HEK293 (cell line): ENCODE measurements at regions not wholly inside any gene's neighbourhood (a gene's known extent, or its start where the extent isn't known, plus 50 kb on each side); places are given as distances from the start of the nearest gene placed in this dataset.

Experiments
- CTCF ChIA-PET: fragments of 350-600 bp; formaldehyde crosslinking; extraction: SDS; loops from one replicate; lab custom pipeline; 2021; ENCODE audit warnings: antibody characterized with exemption; lab: Yijun Ruan, JAX
- POLR2A ChIA-PET: fragments of 300-600 bp; formaldehyde crosslinking; extraction: SDS; loops from one replicate; lab custom pipeline; 2020; ENCODE audit warnings: antibody characterized with exemption, inconsistent platforms; lab: Yijun Ruan, JAX
- H3K27ac ChIP-seq: fragments of 200-500 bp; sonication (Bioruptor generic); 2 replicates; pipeline ENCODE4 v1.5.1; 2014; ENCODE audit warnings: low read depth, low read length, control low read depth, inconsistent platforms; ENCODE audit errors: extremely low read depth
- H3K36me3 ChIP-seq, 2 experiments: fragments of 200-500 bp in 1 of 2; sonication (Bioruptor generic) in 1 of 2; 1 replicate in 1 of 2; 2 replicates in 1 of 2; pipeline ENCODE4 v1.5.1; 2014 to 2017; ENCODE audit warnings: inconsistent platforms in 2 of 2, low read length in 2 of 2; ENCODE audit not compliant: control insufficient read depth in 2 of 2, insufficient read depth in 1 of 2
- H3K4me1 ChIP-seq: fragments of 200-500 bp; sonication (Bioruptor generic); 2 replicates; pipeline ENCODE4 v1.5.1; 2014; ENCODE audit warnings: mild to moderate bottlenecking, low read length, inconsistent platforms; ENCODE audit not compliant: control insufficient read depth, insufficient read depth
- H3K4me3 ChIP-seq: 2 replicates; pipeline ENCODE4 v1.5.1; 2011; ENCODE audit warnings: low read depth, mild to moderate bottlenecking, control low read depth, low read length, moderate library complexity
- H3K9me3 ChIP-seq: fragments of 200-500 bp; sonication (Bioruptor generic); 2 replicates; pipeline ENCODE4 v1.5.1; 2014; ENCODE audit warnings: low read depth, low read length, inconsistent platforms; ENCODE audit not compliant: control insufficient read depth, insufficient read depth
- IKZF3 ChIP-seq: fragments of 450-650 bp; IDR thresholded peaks from 2 replicates; pipeline ENCODE4 v1.5.0; 2018; ENCODE audit warnings: missing biosample characterization, mild to moderate bottlenecking, missing genetic modification characterization, moderate library complexity
- KLF10 ChIP-seq: fragments of 450-650 bp; IDR thresholded peaks from 2 replicates; pipeline ENCODE4 v1.5.1; 2018; ENCODE audit warnings: missing biosample characterization, mild to moderate bottlenecking, missing genetic modification characterization
- YY1 ChIP-seq: fragments of 450-650 bp; formaldehyde crosslinking; IDR thresholded peaks from 2 replicates; pipeline ENCODE4 v1.5.1; 2018; ENCODE audit warnings: missing biosample characterization, missing genetic modification characterization
- YY2 ChIP-seq: fragments of 450-650 bp; formaldehyde crosslinking; IDR thresholded peaks from 2 replicates; pipeline ENCODE4 v1.5.1; 2016; ENCODE audit warnings: missing biosample characterization, missing genetic modification characterization
- ZBTB8A ChIP-seq: fragments of 450-650 bp; formaldehyde crosslinking; IDR thresholded peaks from 2 replicates; pipeline ENCODE4 v1.5.1; 2016; ENCODE audit warnings: missing biosample characterization, missing genetic modification characterization
- ZNF112 ChIP-seq: fragments of 450-650 bp; formaldehyde crosslinking; IDR thresholded peaks from 2 replicates; pipeline ENCODE4 v1.5.0; 2017; ENCODE audit warnings: missing biosample characterization, missing genetic modification characterization
- ZNF140 ChIP-seq: fragments of 450-650 bp; formaldehyde crosslinking; IDR thresholded peaks from 2 replicates; pipeline ENCODE4 v1.5.1; 2016; ENCODE audit warnings: missing biosample characterization, missing genetic modification characterization
- ZNF211 ChIP-seq: fragments of 450-650 bp; formaldehyde crosslinking; IDR thresholded peaks from 2 replicates; pipeline ENCODE4 v1.5.1; 2016; ENCODE audit warnings: low read depth, missing biosample characterization, missing genetic modification characterization
- ZNF221 ChIP-seq: fragments of 450-650 bp; formaldehyde crosslinking; IDR thresholded peaks from 2 replicates; pipeline ENCODE4 v1.5.1; 2017; ENCODE audit warnings: missing biosample characterization, missing genetic modification characterization, borderline replicate concordance
- ZNF394 ChIP-seq: fragments of 450-650 bp; formaldehyde crosslinking; IDR thresholded peaks from 2 replicates; pipeline ENCODE4 v1.5.1; 2016; ENCODE audit warnings: missing biosample characterization, missing genetic modification characterization, mild to moderate bottlenecking, moderate library complexity, borderline replicate concordance
- ZNF426 ChIP-seq: fragments of 450-650 bp; formaldehyde crosslinking; IDR thresholded peaks from 2 replicates; pipeline ENCODE4 v1.5.1; 2017; ENCODE audit warnings: missing biosample characterization, missing genetic modification characterization, mild to moderate bottlenecking, inconsistent platforms, moderate library complexity
- ZNF433 ChIP-seq: fragments of 450-650 bp; formaldehyde crosslinking; IDR thresholded peaks from 2 replicates; pipeline ENCODE4 v1.5.1; 2016; ENCODE audit warnings: missing biosample characterization, missing genetic modification characterization, low read depth
- ZNF510 ChIP-seq: fragments of 450-650 bp; formaldehyde crosslinking; IDR thresholded peaks from 2 replicates; pipeline ENCODE4 v1.5.1; 2018; ENCODE audit warnings: mild to moderate bottlenecking, missing genetic modification characterization, missing biosample characterization; ENCODE audit not compliant: insufficient replicate concordance
- ZNF529 ChIP-seq: fragments of 450-650 bp; formaldehyde crosslinking; IDR thresholded peaks from 2 replicates; pipeline ENCODE4 v1.5.1; 2017; ENCODE audit warnings: missing genetic modification characterization, missing biosample characterization; ENCODE audit not compliant: insufficient replicate concordance
- ZNF555 ChIP-seq: fragments of 450-650 bp; formaldehyde crosslinking; conservative IDR thresholded peaks from 2 replicates; pipeline ENCODE4 v1.5.1; 2017; ENCODE audit warnings: missing biosample characterization, mild to moderate bottlenecking, missing genetic modification characterization, inconsistent platforms
- ZNF623 ChIP-seq: fragments of 450-650 bp; formaldehyde crosslinking; IDR thresholded peaks from 2 replicates; pipeline ENCODE4 v1.5.1; 2016; ENCODE audit warnings: missing biosample characterization, missing genetic modification characterization
- ZNF664 ChIP-seq: fragments of 450-650 bp; formaldehyde crosslinking; IDR thresholded peaks from 2 replicates; pipeline ENCODE4 v1.5.1; 2016; ENCODE audit warnings: missing biosample characterization, missing genetic modification characterization
- ZNF670 ChIP-seq: fragments of 450-650 bp; formaldehyde crosslinking; IDR thresholded peaks from 2 replicates; pipeline ENCODE4 v1.5.1; 2016; ENCODE audit warnings: missing biosample characterization, missing genetic modification characterization, low read depth
- ZNF76 ChIP-seq: fragments of 450-650 bp; formaldehyde crosslinking; IDR thresholded peaks from 2 replicates; pipeline ENCODE4; 2016; ENCODE audit warnings: low read depth, missing biosample characterization, missing genetic modification characterization, borderline replicate concordance
- ZNF792 ChIP-seq: fragments of 450-650 bp; formaldehyde crosslinking; IDR thresholded peaks from 2 replicates; pipeline ENCODE4 v1.5.1; 2016; ENCODE audit warnings: missing biosample characterization, missing genetic modification characterization
- ZNF830 ChIP-seq: fragments of 450-650 bp; IDR thresholded peaks from 2 replicates; pipeline ENCODE4 v1.5.0; 2018; ENCODE audit warnings: missing biosample characterization, missing genetic modification characterization, low read depth, mild to moderate bottlenecking, moderate library complexity
- TF ChIP-seq, protein P1 (sequence below): fragments of 450-650 bp; formaldehyde crosslinking; IDR thresholded peaks from 2 replicates; pipeline ENCODE4 v1.5.1; 2016; ENCODE audit warnings: missing biosample characterization, missing genetic modification characterization, borderline replicate concordance
- TF ChIP-seq, protein P2 (sequence below): IDR thresholded peaks from 2 replicates; pipeline ENCODE4 v1.6.1; 2011; ENCODE audit warnings: mild to moderate bottlenecking, low read depth, low read length, borderline replicate concordance
- TF ChIP-seq, protein P3 (sequence below): fragments of 450-650 bp; formaldehyde crosslinking; conservative IDR thresholded peaks from 2 replicates; pipeline ENCODE4 v1.5.1; 2016; ENCODE audit warnings: low read depth, missing biosample characterization, missing genetic modification characterization
- TF ChIP-seq, protein P4 (sequence below): fragments of 450-650 bp; formaldehyde crosslinking; IDR thresholded peaks from 2 replicates; pipeline ENCODE4 v1.5.1; 2016; ENCODE audit warnings: missing biosample characterization, missing genetic modification characterization
- TF ChIP-seq, protein P5 (sequence below): fragments of 450-650 bp; formaldehyde crosslinking; IDR thresholded peaks from 2 replicates; pipeline ENCODE4 v1.5.1; 2016; ENCODE audit warnings: missing biosample characterization, missing genetic modification characterization, borderline replicate concordance

DNA sequence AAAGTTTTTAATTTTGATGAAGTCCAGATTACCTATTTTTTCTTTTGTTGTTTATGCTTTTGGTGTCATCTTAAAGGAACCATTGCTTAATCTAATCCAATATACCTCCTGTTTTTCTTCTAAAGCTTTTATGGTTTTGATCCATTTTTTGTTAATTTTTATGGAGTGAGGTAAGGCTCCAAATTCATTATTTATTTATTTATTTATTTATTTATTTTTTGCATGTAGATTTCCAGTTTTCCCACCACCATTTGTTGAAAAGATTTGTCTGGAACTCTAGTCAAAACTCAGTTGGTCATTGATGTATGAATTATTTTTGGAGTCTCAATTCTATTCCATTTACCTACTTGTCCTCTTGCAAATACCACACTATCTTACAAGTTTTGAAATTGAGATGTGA, 99.4 kb upstream of the RBMS1 start (continued):
- 0 out of 2 replicates have a peak, but pooled peaks have one; percentile 31 for TF ChIP-seq ZNF433 (tag by site-specific recombination)
- TF ChIP-seq ZNF529: no peak
- TF ChIP-seq ZNF112 (tag by site-specific recombination): no peak
- TF ChIP-seq, protein P1, sequence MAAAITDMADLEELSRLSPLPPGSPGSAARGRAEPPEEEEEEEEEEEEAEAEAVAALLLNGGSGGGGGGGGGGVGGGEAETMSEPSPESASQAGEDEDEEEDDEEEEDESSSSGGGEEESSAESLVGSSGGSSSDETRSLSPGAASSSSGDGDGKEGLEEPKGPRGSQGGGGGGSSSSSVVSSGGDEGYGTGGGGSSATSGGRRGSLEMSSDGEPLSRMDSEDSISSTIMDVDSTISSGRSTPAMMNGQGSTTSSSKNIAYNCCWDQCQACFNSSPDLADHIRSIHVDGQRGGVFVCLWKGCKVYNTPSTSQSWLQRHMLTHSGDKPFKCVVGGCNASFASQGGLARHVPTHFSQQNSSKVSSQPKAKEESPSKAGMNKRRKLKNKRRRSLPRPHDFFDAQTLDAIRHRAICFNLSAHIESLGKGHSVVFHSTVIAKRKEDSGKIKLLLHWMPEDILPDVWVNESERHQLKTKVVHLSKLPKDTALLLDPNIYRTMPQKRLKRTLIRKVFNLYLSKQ (tag by site-specific recombination): 0 out of 2 replicates have a peak, but pooled peaks have one; percentile 43
- no peak for TF ChIP-seq ZNF76
- TF ChIP-seq, protein P2, sequence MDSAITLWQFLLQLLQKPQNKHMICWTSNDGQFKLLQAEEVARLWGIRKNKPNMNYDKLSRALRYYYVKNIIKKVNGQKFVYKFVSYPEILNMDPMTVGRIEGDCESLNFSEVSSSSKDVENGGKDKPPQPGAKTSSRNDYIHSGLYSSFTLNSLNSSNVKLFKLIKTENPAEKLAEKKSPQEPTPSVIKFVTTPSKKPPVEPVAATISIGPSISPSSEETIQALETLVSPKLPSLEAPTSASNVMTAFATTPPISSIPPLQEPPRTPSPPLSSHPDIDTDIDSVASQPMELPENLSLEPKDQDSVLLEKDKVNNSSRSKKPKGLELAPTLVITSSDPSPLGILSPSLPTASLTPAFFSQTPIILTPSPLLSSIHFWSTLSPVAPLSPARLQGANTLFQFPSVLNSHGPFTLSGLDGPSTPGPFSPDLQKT: no peak
- TF ChIP-seq ZNF623 (tag by site-specific recombination): peak; percentile 46; the same call in 1 of the 2 replicates
- peak; percentile 54; the same call in 1 of the 2 replicates for TF ChIP-seq ZNF140 (tag by site-specific recombination)
- TF ChIP-seq KLF10: no peak
- TF ChIP-seq YY2 (tag by site-specific recombination): no peak
- peak; percentile 71; the same call in 1 of the 2 replicates for TF ChIP-seq ZNF394 (tag by site-specific recombination)
- peak; percentile 62 for TF ChIP-seq ZNF426 (tag by site-specific recombination)
- TF ChIP-seq ZBTB8A (tag by site-specific recombination): peak; percentile 33; the same call in 1 of the 2 replicates
- TF ChIP-seq ZNF211 (tag by site-specific recombination): no peak
- 0 out of 2 replicates have a peak, but pooled peaks have one; percentile 10 for TF ChIP-seq ZNF664
- peak; percentile 64 for TF ChIP-seq ZNF555 (tag by site-specific recombination)
- TF ChIP-seq, protein P3, sequence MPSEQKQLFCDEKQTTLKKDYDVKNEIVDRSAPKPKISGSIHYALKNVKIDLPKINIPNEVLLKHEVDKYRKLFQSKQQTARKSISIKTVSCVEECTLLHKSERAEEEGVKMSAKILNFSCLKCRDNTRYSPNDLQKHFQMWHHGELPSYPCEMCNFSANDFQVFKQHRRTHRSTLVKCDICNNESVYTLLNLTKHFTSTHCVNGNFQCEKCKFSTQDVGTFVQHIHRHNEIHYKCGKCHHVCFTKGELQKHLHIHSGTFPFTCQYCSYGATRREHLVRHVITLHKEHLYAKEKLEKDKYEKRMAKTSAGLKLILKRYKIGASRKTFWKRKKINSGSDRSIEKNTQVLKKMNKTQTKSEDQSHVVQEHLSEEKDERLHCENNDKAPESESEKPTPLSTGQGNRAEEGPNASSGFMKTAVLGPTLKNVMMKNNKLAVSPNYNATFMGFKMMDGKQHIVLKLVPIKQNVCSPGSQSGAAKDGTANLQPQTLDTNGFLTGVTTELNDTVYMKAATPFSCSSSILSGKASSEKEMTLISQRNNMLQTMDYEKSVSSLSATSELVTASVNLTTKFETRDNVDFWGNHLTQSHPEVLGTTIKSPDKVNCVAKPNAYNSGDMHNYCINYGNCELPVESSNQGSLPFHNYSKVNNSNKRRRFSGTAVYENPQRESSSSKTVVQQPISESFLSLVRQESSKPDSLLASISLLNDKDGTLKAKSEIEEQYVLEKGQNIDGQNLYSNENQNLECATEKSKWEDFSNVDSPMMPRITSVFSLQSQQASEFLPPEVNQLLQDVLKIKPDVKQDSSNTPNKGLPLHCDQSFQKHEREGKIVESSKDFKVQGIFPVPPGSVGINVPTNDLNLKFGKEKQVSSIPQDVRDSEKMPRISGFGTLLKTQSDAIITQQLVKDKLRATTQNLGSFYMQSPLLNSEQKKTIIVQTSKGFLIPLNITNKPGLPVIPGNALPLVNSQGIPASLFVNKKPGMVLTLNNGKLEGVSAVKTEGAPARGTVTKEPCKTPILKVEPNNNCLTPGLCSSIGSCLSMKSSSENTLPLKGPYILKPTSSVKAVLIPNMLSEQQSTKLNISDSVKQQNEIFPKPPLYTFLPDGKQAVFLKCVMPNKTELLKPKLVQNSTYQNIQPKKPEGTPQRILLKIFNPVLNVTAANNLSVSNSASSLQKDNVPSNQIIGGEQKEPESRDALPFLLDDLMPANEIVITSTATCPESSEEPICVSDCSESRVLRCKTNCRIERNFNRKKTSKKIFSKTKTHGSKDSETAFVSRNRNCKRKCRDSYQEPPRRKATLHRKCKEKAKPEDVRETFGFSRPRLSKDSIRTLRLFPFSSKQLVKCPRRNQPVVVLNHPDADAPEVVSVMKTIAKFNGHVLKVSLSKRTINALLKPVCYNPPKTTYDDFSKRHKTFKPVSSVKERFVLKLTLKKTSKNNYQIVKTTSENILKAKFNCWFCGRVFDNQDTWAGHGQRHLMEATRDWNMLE (tag by site-specific recombination): peak; percentile 67; the same call in 1 of the 2 replicates

DNA sequence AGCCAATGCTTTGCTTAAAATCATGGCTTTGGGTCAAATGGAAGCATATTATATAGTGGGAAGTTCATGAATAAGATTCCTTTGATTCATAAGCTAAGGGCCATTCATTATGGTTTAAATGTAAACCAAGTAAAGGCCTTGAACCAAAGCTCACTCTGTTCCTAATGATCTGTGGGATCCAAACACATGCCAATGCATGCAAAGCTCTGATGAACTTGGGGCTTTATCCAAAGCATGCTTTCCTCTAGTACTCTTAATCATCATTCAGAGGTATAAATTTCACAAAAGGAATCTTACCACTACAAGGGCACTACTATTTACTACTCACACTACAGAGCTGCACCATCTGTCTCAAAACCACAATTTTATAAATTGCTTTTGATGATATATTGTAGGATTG, 102.8 kb upstream of the RBMS1 start:
- no peaks in the 10 kb centered on the region; the same call in 1 of the 2 replicates for H3K9me3 ChIP-seq
- ChIA-PET CTCF (interaction anchor here (0.7 kb wide), 1 partner anchor 16 kb away, joined by 3 read pairs; no protein-coding TSS in a partner anchor), POLR2A (no interaction called here)
- no peaks in the 10 kb centered on the region for H3K36me3 ChIP-seq
- H3K27ac ChIP-seq: no peak overlapping the region
- H3K4me3 ChIP-seq: no peak overlapping the region
- H3K4me1 ChIP-seq: no peaks in the 10 kb centered on the region
- TF ChIP-seq IKZF3 (tag by site-specific recombination): no peak
- TF ChIP-seq ZNF670 (tag by site-specific recombination): no peak
- no peak for TF ChIP-seq ZNF830 (tag by site-specific recombination)
- TF ChIP-seq, protein P4, sequence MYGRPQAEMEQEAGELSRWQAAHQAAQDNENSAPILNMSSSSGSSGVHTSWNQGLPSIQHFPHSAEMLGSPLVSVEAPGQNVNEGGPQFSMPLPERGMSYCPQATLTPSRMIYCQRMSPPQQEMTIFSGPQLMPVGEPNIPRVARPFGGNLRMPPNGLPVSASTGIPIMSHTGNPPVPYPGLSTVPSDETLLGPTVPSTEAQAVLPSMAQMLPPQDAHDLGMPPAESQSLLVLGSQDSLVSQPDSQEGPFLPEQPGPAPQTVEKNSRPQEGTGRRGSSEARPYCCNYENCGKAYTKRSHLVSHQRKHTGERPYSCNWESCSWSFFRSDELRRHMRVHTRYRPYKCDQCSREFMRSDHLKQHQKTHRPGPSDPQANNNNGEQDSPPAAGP: no peak
- TF ChIP-seq, protein P5, sequence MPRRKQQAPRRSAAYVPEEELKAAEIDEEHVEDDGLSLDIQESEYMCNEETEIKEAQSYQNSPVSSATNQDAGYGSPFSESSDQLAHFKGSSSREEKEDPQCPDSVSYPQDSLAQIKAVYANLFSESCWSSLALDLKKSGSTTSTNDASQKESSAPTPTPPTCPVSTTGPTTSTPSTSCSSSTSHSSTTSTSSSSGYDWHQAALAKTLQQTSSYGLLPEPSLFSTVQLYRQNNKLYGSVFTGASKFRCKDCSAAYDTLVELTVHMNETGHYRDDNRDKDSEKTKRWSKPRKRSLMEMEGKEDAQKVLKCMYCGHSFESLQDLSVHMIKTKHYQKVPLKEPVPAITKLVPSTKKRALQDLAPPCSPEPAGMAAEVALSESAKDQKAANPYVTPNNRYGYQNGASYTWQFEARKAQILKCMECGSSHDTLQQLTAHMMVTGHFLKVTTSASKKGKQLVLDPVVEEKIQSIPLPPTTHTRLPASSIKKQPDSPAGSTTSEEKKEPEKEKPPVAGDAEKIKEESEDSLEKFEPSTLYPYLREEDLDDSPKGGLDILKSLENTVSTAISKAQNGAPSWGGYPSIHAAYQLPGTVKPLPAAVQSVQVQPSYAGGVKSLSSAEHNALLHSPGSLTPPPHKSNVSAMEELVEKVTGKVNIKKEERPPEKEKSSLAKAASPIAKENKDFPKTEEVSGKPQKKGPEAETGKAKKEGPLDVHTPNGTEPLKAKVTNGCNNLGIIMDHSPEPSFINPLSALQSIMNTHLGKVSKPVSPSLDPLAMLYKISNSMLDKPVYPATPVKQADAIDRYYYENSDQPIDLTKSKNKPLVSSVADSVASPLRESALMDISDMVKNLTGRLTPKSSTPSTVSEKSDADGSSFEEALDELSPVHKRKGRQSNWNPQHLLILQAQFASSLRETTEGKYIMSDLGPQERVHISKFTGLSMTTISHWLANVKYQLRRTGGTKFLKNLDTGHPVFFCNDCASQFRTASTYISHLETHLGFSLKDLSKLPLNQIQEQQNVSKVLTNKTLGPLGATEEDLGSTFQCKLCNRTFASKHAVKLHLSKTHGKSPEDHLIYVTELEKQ (tag by site-specific recombination): no peak
- TF ChIP-seq ZNF221 (tag by site-specific recombination): no peak
- TF ChIP-seq ZNF792 (tag by site-specific recombination): no peak
- TF ChIP-seq ZNF510 (tag by site-specific recombination): no peak
- TF ChIP-seq YY1 (tag by site-specific recombination): no peak
